ENCODE measurements at regions not wholly inside any gene's neighbourhood (a gene's known extent, or its start where the extent isn't known, plus 50 kb on each side); places are given as distances from the start of the nearest gene placed in this dataset.

GRCh38 chr3:20682573-20682972 lies 496.6 kb upstream of the SGO1 start:
- Histone ChIP-seq H4K8ac (replicated peaks; ENCODE audit: insufficient read length, low read depth, low read length) (no peak overlapping the region), H2BK12ac (ENCODE audit: insufficient read length, low read depth, low read length) (no peak overlapping the region), H4K5ac (ENCODE audit: insufficient read length, low read depth, low read length) (no peak overlapping the region), H3K56ac (ENCODE audit: insufficient read length, low read depth, low read length) (no peak overlapping the region), H3K27ac (ENCODE audit: insufficient read length, low read depth, low read length) (no peak overlapping the region), H3K9ac (ENCODE audit: extremely low read depth, insufficient read length, low read length) (no peak overlapping the region), H2BK120ac (ENCODE audit: low read depth, low read length, poor library complexity, severe bottlenecking) (no peak overlapping the region), H3K14ac (ENCODE audit: insufficient read depth, low read length) (no peak overlapping the region), H2AK5ac (ENCODE audit: insufficient read length, low read length) (no peak overlapping the region), H3K4me1 (ENCODE audit: insufficient read depth, low read length) (no peaks in the 10 kb centered on the region; the same call in 1 of the 2 replicates), H4K20me1 (ENCODE audit: control insufficient read depth, insufficient read depth, insufficient read length) (no peaks in the 10 kb centered on the region), H3K9me3 (ENCODE audit: control insufficient read depth, low read depth, low read length) (no peaks in the 10 kb centered on the region), H3K4ac (ENCODE audit: low read depth, low read length) (no peak overlapping the region), H3K79me1 (ENCODE audit: insufficient read depth, low read depth, low read length, poor library complexity, severe bottlenecking) (no peaks in the 10 kb centered on the region), H4K91ac (ENCODE audit: insufficient read length, low read depth, low read length) (no peak overlapping the region), H3K27me3 (ENCODE audit: insufficient read depth, low read length) (no peaks in the 10 kb centered on the region), H2BK5ac (ENCODE audit: insufficient read length, low read length) (no peak overlapping the region), H3T11ph (ENCODE audit: low read length) (no peak overlapping the region), H3K79me2 (ENCODE audit: insufficient read depth, low read length) (no peaks in the 10 kb centered on the region), H3K18ac (ENCODE audit: insufficient read length, low read depth, low read length) (no peak overlapping the region), H2AFZ (ENCODE audit: low read length) (no peak overlapping the region), H3K23me2 (ENCODE audit: insufficient read length, low read depth, low read length, poor library complexity, severe bottlenecking) (no peaks in the 10 kb centered on the region), H3K23ac (ENCODE audit: insufficient read length, low read depth, low read length) (no peak overlapping the region), H2BK20ac (ENCODE audit: low read depth, low read length, poor library complexity, severe bottlenecking) (no peak overlapping the region), H3K4me2 (ENCODE audit: insufficient read depth, insufficient read length, low read length) (no peak overlapping the region), H2BK15ac (ENCODE audit: low read depth, low read length) (no peak overlapping the region)
- Mint-ChIP-seq H3K36me3 (ENCODE audit: insufficient read depth in 1 of 3, low read depth in 3 of 3) (peaks cover 0 to 3% (median 0%) of the 10 kb centered on the region in 3 experiments; a peak in 2 of 7 replicates), H3K27me3 (ENCODE audit: low read depth) (no peaks in the 10 kb centered on the region), H3K4me3 (no peak overlapping the region), H3K9me3 (peaks cover 4% of the 10 kb centered on the region in 2 experiments; a peak in 3 of 5 replicates), H3K27ac (no peak overlapping the region; a peak in 1 of 7 replicates), H3K4me1 (peaks cover 9 to 11% of the 10 kb centered on the region in 2 experiments)
- WGBS (ENCODE audit: extremely low coverage, insufficient read length, low lambda C conversion rate) = no CpG with 5 or more reads among the region's 5 CpGs
- TF ChIP-seq CTCF (conservative IDR thresholded peaks at IDR 0.05) = no peak
- no peak for DNase-seq

Data from H9 (cell line).